Transverse colon (tissue), 4 donors: ENCODE measurements at regions not wholly inside any gene's neighbourhood (a gene's known extent, or its start where the extent isn't known, plus 50 kb on each side); places are given as distances from the start of the nearest gene placed in this dataset.

Source experiments
- DNase-seq: peaks from one replicate; pipeline ENCODE4 v3.0.0-alpha.2; 2019
- H3K27ac ChIP-seq, 4 donors: fragments of 200-600 bp; sonication (generic); 2 replicates each; pipeline ENCODE4 v1.5.1; 2016 to 2018; ENCODE audit warnings: inconsistent platforms in 4 of 4
- H3K27me3 ChIP-seq: fragments of 200-600 bp; sonication (generic); 2 replicates; pipeline ENCODE4 v1.5.1; 2017; ENCODE audit warnings: inconsistent platforms
- H3K36me3 ChIP-seq, 4 donors: fragments of 200-600 bp; sonication (generic); 2 replicates each; pipeline ENCODE4 v1.5.1; 2017 to 2019; ENCODE audit warnings: inconsistent platforms in 4 of 4
- H3K4me1 ChIP-seq, 4 donors: fragments of 200-600 bp; sonication (generic); 2 replicates each; pipeline ENCODE4 v1.5.1; 2017 to 2020; ENCODE audit warnings: inconsistent platforms in 4 of 4
- H3K4me3 ChIP-seq, 4 donors: fragments of 200-600 bp; sonication (generic); 1 replicate in 1 of 4; 2 replicates in 3 of 4; pipeline versions ENCODE4 v1.5.1 to v1.6.1; 2017 to 2019; ENCODE audit warnings: inconsistent platforms in 4 of 4
- H3K9me3 ChIP-seq, 2 donors: fragments of 200-600 bp; sonication (generic); 2 replicates each; pipeline ENCODE4 v1.5.1; 2017 to 2019; ENCODE audit warnings: inconsistent platforms in 2 of 2
- CTCF ChIP-seq, 5 experiments: fragments of 200-600 bp in 3 of 5; fragments of 450-650 bp in 2 of 5; sonication (generic) in 3 of 5; IDR thresholded peaks; 1 replicate in 2 of 5; 2 replicates in 3 of 5; pipeline ENCODE4 v1.5.1; 2016 to 2017; ENCODE audit warnings: antibody characterized with exemption in 5 of 5, inconsistent platforms in 3 of 5, mild to moderate bottlenecking in 2 of 5, moderate library complexity in 1 of 5
- EP300 ChIP-seq: sonication (generic); formaldehyde crosslinking; IDR thresholded peaks from one replicate; pipeline ENCODE4 v1.6.1; 2017; ENCODE audit warnings: antibody characterized with exemption, low read depth
- POLR2A ChIP-seq: fragments of 450-650 bp; IDR thresholded peaks from one replicate; pipeline ENCODE4 v1.6.1; 2016; ENCODE audit warnings: antibody characterized with exemption, mild to moderate bottlenecking, moderate library complexity
- POLR2AphosphoS5 ChIP-seq, 3 donors: sonication (generic); formaldehyde crosslinking; IDR thresholded peaks; one replicate each; pipeline ENCODE4 v1.6.1; 2016; ENCODE audit warnings: antibody characterized with exemption in 3 of 3
- WGBS, 2 donors: methylation state at CpG; one replicate each; pipeline ENCODE4 v1.1.5; 2018; ENCODE audit warnings: low coverage in 1 of 2; 5-methylcytosine and 5-hydroxymethylcytosine counted together
- in situ Hi-C, 4 donors: fragments of 200-750 bp; cut with MboI; loops; one replicate each; pipeline versions ENCODE4 v1.15.0 to v1.15.1; 2017; ENCODE audit warnings: low sequenced_read_pairs in 3 of 4, low pct_ligation_motif_present in 1 of 4, low pct_unique_long_range_greater_than_20kb in 1 of 4
- intact Hi-C: fragments of 100-400 bp; cut with DNase I; formaldehyde crosslinking; loops from one replicate; pipeline ENCODE4 v1.15.1; 2023; ENCODE audit warnings: low total_unique reads

GRCh38 chr9:27940535-27940934, 367.3 kb upstream of the C9orf72 start:
- no peaks in the 10 kb centered on the region for H3K9me3 ChIP-seq
- TF ChIP-seq CTCF (IDR thresholded peaks at IDR 0.05): no peak
- TF ChIP-seq POLR2A: no peak
- no peak for TF ChIP-seq EP300
- TF ChIP-seq POLR2AphosphoS5 (IDR thresholded peaks at IDR 0.05): no peak
- H3K36me3 ChIP-seq: no peaks in the 10 kb centered on the region
- intact Hi-C loops (no loop called here), in situ Hi-C loops (no loop called here)
- no peak overlapping the region for H3K4me3 ChIP-seq
- no peak overlapping the region for H3K27ac ChIP-seq
- no peaks in the 10 kb centered on the region for H3K4me1 ChIP-seq
- WGBS, 2 donors: 80 to 83% methylated on average over 3 of the region's 3 CpGs
- no peak for DNase-seq
- no peaks in the 10 kb centered on the region for H3K27me3 ChIP-seq

GRCh38 chr9:27943501-27943900, 370.2 kb upstream of the C9orf72 start:
- 77 to 100% methylated on average over 1 of the region's 1 CpG for WGBS, 2 donors
- no peak for TF ChIP-seq EP300
- TF ChIP-seq POLR2AphosphoS5 (IDR thresholded peaks at IDR 0.05): no peak
- TF ChIP-seq CTCF (IDR thresholded peaks at IDR 0.05): no peak
- no peak for TF ChIP-seq POLR2A
- Histone ChIP-seq H3K27me3 (no peaks in the 10 kb centered on the region), H3K4me3 (no peak overlapping the region), H3K27ac (no peak overlapping the region), H3K4me1 (no peaks in the 10 kb centered on the region), H3K36me3 (no peaks in the 10 kb centered on the region), H3K9me3 (no peaks in the 10 kb centered on the region)
- intact Hi-C loops: no loop called here
- no peak for DNase-seq
- in situ Hi-C loops: no loop called here

GRCh38 chr9:27945386-27945785, 372.1 kb upstream of the C9orf72 start:
- no peak overlapping the region for H3K27ac ChIP-seq
- H3K4me1 ChIP-seq: no peaks in the 10 kb centered on the region
- in situ Hi-C loops: no loop called here
- no peak for DNase-seq
- intact Hi-C loops: no loop called here
- no peak for TF ChIP-seq EP300
- TF ChIP-seq POLR2AphosphoS5 (IDR thresholded peaks at IDR 0.05): no peak
- TF ChIP-seq CTCF (IDR thresholded peaks at IDR 0.05): no peak
- no peak for TF ChIP-seq POLR2A
- no peak overlapping the region for H3K4me3 ChIP-seq
- 0% methylated on average over 1 of the region's 1 CpG for WGBS, 2 donors
- no peaks in the 10 kb centered on the region for H3K9me3 ChIP-seq
- H3K36me3 ChIP-seq: no peaks in the 10 kb centered on the region
- H3K27me3 ChIP-seq: no peaks in the 10 kb centered on the region

GRCh38 chr9:27950382-27950781, 377.1 kb upstream of the C9orf72 start:
- in situ Hi-C loops (no loop called here), intact Hi-C loops (no loop called here)
- Histone ChIP-seq H3K27me3 (no peaks in the 10 kb centered on the region), H3K36me3 (no peaks in the 10 kb centered on the region), H3K4me1 (no peaks in the 10 kb centered on the region), H3K4me3 (no peak overlapping the region), H3K27ac (no peak overlapping the region), H3K9me3 (no peaks in the 10 kb centered on the region)
- WGBS, 2 donors: 77 to 84% methylated on average over 4 to 8 of the region's 8 CpGs
- no peak for TF ChIP-seq CTCF (IDR thresholded peaks at IDR 0.05)
- TF ChIP-seq EP300: no peak
- no peak for TF ChIP-seq POLR2AphosphoS5 (IDR thresholded peaks at IDR 0.05)
- TF ChIP-seq POLR2A: no peak
- DNase-seq: no peak
